ENCODE measurements at regions not wholly inside any gene's neighbourhood (a gene's known extent, or its start where the extent isn't known, plus 50 kb on each side); places are given as distances from the start of the nearest gene placed in this dataset.

DNA sequence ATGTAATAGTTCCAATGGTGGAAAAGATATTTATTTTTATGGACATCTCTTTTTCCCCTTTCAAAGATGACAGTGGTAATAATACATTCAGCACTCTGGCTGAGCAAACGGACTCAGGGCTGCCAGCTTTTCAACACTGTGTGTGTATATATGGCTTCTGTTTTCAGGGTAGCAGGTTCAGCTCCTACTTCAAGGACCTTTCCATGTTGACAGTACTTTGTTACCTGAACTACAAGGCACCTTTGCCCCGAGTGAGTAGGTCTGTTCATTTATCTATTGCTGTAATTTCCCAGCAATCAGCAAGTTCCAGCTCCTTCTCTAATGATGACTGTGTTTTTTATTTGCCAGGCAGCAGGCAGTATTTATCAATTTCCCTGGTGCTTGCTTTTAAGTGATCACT is 387.4 kb upstream of the KIF2A start:
- DNase-seq: no peak

DNA sequence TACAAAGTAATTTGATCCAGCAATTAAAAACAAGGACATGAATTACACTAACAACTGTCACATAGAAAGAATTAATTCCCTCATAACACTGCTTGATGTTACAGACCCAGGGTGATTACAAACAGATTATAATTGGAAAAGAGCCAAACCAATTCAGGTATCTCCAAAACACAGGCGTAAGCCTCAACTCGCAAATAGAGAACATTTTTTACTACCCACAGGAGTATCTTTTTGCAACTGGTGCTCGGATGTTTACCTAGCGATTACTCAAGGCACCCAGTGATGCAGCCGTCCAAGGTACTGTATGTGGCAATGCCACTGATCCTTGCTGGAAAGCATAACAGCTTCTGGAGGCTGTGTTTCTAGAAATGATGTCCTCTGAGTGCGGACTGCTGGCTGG is 386.1 kb upstream of the KIF2A start:
- DNase-seq: no peak

DNA sequence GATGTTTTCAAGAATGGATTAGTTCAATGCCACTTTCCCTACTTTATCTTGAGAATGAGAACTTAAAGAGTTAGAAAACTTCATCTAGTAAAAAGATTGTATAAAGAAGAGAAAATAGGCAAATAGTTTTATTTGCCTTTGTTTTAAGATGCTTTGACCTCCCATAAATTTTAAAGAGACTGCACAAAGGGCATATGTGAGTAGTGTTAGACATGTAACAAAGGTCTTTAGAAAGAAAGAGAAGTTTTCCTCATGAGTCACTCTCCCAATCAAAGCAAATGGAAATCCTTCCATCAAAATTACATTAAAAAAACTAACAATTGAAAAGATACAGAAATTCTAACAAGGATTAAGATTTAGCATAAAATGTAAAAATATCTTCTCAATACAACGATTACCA is 381.8 kb upstream of the KIF2A start:
- DNase-seq: no peak

DNA sequence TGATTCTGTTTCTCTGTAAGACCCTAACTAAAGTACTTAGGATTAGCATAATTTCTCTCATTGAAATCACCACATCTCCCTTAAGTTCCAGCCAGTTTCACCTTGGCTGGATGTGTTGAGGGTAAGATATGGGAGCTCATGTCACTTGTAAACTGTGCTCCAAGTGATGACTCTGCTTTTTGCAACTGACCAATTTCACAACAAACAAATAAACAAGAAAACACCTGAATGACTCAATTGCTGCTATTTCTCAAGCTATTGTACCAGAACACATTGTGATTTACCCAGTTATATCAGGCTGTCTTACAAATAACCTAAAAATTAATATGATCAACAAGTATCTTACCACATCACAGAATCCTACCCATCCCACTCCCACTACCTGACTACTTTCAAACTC is 379.1 kb upstream of the KIF2A start:
- DNase-seq: no peak

DNA sequence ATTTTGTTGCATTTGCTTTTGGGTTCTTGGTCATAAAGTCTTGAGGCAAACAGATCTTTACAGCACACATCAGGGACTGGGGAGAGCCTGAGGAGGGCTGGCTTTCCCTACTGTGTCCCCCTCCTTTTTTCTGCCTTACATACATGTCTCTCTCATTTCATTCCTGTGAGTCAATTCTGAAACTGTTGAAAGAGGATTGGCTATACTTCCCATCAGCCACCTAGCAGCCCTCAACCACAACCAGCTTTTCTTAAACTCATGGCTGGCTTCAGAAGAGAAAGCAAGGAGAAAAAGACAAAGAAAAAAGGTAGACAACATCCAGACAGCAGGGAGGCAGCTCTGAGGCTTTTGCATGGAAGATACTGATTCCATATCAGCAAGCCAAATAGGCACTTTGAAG is 374.8 kb upstream of the KIF2A start:
- DNase-seq: no peak

DNA sequence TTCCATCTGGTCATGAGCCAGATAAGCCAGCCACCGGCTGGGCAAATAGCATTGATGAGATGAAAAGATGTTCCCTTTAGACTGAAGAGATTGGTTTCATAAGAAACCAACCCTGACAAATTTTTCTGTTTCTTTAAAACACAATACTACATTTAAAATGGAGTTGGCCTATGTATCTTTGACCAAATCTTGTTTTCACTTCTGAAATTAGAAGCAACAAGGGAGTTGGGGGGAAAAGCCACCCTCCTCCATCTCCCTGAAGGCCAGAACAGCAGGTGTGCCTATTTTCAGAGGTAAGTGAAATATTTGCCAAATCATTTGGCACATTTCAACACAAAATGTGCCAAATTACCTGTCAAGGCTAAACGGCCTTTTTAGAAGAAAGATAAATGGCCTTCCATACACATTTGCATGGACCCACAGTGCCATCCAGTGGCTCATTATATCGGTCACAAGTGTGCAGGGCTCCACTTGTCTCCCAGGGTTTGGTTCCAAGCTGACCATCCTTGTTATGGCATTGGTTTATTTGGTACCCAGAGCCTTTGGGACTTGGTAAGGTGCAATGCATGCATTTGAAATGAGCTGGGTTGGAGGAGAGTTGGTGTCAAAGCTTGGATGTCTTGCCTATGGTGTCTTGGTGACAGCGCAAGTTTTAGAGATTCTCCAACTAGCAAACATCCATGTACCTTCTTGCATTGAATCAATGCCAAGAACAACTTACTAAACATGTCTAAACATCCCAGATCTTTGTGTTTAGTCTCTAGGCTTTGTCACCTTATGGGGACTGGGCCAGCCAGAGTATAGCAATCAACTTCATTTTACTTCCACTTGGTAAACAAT is 372.0 kb upstream of the KIF2A start:
- no peak for DNase-seq

DNA sequence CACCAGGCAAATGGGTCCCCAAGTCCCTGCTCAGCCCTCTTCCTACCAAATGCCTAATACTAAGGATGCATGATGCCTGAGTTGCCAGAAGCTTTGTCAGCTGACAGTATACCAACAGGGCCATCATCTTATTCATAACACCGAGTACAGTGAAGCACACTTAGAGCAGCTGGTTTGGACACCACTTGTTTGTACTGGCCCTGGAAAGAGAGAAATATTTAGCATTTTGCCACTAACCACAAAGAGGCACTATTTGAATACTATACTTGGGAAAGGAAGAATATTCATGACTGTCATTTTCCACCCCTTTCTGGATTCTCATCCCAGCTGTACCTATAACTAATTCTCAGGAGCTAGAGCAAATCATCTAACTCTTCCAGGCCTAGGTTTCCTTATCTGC is 364.4 kb upstream of the KIF2A start:
- DNase-seq: no peak

DNA sequence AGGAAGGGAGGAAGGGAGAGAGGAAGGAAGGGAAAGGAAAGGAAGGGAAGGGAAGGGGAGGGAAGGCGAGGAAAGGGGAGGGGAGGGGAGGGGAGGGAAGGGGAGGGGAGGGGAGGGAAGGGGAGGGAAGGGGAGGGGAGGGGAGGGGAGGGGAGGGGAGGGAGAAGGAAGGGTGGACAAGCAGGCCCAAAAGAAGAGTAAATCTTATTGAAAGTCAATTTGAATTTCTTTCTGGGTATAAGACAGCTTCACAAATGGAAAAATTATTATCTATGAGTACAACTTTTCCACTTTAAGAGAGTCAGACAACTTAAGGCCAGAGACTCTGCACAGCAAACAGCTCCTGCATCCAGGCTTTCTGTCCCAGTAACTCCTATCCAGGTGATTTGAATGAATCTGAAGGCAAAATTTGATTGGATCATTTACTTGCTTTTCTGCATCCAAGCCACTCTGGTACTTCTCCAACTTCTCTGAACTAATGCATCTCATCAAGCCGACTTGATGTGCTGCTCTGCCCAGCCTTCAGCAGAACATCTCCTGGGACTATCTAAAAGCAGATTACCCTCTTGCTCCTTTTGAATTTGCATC is 363.4 kb upstream of the KIF2A start:
- DNase-seq: no peak

DNA sequence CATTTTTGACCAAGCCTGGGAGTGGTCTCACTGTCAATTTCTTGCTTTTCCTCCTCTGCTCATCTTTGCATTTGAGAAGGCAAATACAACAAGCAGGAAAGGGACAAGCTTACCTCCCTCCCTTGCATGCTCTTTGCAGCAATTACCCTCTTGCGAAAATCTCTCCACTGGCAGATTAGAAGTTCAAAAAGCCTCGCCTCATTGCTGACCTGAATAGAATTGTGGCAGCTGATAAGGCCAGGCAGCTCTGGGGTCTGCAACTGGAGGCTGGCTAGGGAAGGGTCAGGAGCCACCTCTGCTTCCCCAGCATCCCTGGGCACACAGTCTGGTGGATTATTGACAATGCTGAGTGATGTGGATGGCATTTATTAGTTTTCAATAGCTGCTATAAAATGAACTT is 362.3 kb upstream of the KIF2A start:
- DNase-seq: no peak

DNA sequence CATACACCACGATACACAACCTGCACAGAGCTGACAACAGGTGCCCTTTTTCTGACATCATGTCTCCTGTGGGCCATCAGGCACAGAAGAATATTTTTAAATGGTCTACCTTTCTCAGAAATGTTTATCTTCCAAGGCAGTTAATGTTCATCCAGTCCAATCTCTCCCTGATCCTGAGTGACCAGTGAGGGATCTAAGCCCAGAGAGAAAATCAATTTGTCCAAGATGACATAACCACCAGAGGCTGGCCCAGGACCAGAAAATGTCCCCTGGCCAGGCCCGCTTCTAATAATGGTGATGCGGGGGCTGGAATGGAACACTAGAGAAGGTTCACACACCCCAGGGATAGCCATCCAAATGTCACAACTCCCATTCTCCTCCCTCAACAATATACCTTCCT is 357.9 kb upstream of the KIF2A start:
- DNase-seq: no peak

DNA sequence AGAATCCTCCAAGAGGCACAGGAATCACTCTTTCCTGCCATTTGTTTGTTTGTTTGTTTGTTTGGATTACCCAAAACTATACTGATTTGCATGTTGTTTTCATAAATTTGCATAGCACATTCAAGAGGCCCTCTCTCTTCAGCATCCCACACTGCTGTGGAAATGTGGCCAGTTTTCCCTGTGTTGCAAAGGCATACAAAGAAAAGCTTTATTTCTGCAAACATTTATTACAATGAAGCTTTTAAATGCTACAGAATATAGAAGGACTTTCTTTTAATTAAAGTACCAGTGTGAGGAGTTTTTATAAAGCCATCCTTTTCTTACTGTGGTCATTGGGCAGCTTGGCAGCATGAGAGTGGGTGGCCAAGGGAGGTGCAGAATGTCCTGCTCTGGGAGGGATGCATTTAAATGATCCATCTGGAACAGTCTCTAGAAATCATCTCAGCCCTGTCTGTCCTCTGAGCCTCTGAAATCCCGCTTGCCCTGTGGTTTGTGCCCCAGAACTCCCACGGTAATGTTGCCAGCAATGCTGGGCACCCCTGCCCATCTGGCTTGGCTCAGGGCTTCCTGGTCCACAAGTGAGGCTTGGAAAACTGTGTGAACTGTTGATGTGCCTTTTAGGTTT is 356.8 kb upstream of the KIF2A start:
- DNase-seq: no peak

DNA sequence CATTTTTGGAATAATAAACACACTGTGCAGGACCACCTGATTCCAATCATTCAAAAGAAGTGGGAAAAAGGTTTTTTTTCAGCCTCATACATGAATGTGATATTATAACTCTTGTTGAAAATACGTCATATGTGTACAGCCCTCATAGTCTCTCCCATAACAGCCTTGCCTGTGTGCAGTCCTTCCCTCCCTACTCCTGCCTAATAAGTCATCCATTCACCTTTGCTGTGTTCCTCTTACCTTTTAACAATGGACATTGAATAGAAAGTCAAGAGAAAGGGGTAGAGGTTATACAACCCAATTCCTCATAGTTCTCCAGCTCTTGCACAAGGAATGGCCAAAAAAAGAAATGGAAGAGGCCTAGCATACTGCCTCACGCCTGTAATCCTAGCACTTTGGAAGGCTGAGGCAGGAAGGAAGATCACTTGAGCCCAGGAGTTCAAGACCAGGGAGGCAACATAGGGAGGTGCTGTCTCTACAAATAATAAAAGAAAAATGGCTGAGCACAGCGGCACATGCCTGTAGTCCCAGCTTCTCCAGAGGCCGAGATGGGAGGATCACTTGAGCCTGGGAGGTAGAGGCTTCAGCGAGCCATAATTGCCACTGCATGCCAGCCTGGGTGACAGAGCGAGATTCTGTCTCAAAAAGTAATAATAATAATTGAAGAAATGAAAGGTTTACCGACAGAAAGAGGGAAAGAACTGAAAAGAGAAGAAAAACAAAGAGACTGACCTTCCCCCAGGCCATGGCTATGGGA is 356.1 kb upstream of the KIF2A start:
- DNase-seq: no peak

DNA sequence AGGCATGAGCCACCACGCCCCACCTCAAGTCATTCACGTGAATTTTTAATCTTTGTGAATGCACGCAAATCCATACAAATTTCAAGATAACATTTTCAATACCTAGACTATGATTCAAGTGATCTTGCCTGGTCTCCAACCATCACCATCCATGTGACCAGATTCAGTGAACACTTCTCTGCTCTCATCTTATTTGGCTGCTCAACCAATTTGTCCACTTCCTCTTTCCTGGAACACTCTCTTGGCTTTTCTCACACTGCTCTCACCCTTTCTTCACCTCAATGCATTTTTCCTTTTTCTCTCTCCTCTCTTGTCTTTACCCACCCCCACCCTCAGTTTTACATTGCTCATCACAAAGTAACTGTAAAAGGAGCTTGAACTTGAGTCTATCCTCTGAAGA is 354.7 kb upstream of the KIF2A start:
- no peak for DNase-seq

DNA sequence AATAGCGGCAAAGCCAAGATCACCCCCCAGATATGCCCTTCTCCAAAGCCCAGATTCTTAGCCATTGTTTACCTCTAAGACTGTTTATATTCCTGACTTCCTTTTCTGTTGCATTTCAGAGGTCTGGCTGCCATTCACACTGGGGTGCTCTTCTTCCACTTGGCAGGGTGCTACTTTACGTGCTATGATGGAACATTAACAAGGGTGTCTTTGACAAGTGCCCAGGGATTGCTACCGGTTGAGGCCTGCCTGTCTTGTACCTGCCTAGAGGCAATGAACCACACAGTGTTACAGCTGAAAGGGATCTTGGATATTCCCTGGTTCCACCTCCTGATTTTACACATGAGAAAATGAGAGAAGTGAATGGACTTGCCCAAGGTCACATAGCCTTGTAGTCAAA is 352.1 kb upstream of the KIF2A start:
- DNase-seq: no peak

DNA sequence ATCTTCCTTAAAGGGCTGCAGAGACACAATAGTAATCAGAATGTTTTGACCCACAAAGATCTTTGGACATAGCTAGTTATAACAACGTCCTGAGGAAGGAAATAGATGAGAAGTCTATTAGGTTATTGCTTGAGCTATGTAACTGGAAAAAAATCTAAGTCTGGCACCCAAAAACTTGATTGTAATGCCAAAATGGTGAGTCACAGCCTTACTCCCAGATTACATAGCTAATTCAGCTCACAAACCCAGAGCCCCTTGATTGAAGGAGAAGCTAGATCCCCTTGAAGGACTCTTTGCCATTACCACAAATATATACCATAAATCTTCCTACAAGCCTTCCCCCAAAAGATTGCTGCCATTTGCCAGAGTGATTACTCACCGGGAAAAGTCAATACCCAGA is 341.8 kb upstream of the KIF2A start:
- DNase-seq: no peak

DNA sequence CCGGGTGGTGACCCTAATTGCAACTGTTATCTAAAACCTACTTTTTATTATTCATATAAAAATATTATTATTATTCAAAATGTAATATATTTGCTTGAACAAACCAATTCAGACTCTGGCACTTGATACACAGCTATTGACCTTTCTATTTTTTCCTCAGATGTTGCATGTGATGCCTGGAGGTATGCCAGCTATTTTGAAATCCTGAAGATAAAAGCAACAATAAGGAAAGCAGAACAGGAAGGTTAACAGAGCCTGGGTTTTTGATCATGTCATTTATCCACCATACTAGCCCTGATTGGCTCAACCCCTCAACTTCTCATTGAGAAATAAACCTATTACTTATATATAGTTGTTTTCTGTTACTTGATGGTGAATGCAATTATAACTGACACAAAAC is 340.9 kb upstream of the KIF2A start:
- no peak for DNase-seq

DNA sequence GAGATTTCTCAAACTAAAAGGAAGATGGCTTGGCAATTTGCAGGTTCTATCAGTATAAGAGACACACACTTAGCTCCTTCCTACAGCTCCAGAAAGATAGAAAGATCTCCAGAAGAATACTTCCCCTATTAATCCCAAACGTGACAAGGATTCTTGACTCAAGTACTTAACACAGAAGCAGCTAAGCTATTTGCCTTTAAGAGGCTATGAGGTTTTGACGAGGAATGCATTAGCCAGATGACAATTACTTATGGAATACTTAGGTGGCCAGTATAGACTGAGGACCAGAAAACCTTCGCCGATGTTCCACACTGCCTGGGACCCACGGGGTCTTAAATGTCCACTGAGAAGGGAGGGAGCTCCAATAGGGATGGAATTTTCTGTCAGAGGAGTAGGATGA is 340.5 kb upstream of the KIF2A start:
- no peak for DNase-seq

DNA sequence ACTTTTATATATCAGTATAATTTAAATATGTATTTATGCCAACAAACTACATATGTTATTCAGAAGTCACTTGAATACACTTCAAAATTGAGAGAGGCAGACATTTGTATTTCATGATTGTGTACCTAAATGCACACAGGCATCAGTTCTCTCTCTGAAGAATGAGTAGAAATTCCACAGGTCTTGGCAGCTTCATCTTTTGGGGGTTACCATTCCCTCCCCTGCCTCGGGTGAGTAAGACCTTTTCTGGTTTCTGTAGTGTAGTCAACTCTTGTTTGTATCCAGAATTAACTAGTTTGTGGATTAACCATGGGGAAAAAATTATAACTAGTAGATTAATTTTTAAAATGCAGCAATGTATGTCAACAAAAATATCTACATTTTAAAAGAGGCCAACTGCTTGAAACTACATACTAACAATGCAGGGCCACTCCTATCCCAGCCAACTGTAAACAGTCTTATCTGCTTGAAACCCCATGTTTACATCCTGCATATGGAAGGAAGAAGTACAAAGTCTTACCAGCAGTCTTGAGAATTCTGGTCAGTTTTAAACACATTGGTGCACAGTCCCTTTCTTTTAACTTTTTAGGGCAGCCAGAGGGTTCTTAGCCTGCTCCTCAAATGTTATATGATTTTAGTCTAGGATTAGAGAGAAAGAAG is 339.6 kb upstream of the KIF2A start:
- no peak for DNase-seq

DNA sequence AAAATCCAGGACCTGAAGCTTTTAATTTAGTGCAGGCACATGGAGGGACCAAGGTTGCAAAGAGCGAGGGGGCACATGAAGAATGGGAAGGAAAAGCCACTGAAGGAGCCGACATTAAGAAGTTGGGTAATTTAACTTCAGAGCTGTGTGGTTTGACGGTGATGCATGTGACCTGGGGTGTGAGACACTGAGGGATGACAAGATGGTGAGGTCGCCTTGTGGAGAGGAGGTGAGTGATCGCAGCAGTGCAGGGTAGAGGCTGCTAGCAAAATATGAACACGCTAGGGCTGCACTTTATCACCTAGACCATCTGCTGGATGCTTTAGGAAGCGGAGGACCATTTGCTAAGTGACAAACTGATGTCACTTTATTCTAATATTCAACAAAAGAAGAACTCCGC is 339.0 kb upstream of the KIF2A start:
- no peak for DNase-seq

DNA sequence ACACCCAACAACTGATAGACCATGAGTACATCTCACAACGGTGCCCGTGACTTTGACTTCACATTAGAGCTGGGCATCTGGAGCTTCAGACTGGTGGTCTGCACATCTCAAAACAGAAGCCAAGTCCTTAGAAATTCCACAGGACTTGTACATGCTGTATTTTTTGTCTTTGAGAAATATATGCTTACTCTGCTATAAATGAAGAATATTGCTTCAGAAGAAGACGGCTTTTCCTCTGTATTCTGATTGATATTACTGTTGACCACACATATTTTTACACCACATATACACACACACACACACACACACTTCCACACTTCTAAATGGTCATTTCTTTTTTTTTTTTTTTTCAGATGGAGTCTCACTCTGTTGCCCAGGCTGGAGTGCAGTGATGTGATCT is 338.3 kb upstream of the KIF2A start:
- no peak for DNase-seq

DNA sequence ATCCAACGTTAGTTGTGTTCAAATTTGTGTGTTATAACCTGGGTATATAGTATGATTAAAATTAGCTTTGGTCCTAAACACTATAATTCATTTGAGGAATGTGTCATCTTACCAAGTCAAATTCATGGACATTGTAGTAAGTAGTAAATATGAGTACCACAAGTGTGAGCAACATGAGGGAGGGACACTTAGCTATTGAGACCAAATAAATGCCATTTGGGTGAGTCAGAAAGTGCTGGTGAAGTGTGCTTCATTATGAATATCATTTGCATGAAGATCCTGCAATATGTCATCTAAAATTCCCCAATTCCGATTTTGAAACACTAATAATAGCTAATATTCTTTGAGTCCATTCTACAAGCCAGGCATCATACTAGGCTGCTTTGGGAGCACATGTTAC is 336.7 kb upstream of the KIF2A start:
- no peak for DNase-seq

DNA sequence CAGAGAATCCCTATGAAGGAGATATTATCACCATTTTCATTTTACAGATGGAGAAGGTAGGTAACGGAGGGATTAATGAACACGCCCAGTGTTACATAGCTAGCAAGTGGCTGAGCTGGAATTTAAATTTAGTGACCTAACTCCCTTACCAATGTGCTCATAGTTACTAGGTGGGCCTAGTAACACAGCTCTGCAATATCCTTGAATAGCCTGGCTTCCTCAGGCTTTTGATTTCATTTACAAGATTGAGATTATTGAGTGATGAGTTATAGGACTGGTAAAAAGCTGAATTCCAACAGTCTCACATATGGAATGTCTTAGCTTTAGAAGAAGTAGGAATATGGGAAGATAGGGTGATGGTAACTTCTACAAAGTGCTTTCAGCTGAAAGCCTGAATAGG is 336.3 kb upstream of the KIF2A start:
- no peak for DNase-seq

DNA sequence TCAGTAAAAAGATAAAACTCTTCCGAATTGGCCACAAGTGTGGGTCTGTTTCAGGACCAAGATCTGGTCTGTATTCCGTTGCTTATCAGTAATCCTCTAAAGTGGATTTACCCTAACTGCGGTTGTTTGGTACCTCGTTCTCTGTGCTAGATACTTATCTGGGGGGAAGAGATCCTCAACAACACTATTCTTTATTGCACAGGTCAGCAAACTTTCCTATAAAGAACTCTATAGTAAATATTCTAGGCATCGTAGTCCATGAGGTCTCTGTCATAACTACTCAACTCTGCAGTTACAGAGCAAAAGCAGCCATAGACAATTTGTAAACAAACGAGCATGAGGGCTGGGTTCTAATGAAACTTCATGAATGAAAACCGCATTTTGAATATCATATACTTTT is 335.8 kb upstream of the KIF2A start:
- DNase-seq: no peak
